GM12873 (cell line): ENCODE measurements at regions not wholly inside any gene's neighbourhood (a gene's known extent, or its start where the extent isn't known, plus 50 kb on each side); places are given as distances from the start of the nearest gene placed in this dataset.

ENCODE experiments used
- TF ChIP-seq, protein P1 (sequence below): IDR thresholded peaks from 2 replicates; pipeline ENCODE4 v1.5.1; 2012; ENCODE audit warnings: low read depth, mild to moderate bottlenecking, moderate library complexity, low read length, control low read depth; ENCODE audit not compliant: insufficient read depth; ENCODE audit errors: missing control alignments

DNA sequence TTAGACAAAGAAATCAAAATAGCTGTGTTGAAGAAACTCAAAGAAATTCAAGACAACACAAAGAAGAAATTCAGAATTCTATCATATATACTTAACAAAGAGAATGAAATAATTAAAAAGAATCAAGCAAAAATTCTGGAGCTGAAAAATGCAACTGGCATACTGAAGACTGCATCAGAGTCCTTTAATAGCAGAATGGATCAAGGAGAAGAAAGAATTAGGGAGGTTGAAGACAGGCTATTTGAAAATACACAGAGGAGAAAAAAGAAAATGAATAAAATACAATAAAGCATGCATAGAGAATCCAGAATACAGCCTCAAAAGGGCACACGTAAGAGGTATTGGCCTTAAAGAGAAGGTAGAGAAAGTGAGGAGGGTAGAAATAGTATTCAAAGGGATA, 179.5 kb upstream of the SPIN4 start:
- TF ChIP-seq, protein P1, sequence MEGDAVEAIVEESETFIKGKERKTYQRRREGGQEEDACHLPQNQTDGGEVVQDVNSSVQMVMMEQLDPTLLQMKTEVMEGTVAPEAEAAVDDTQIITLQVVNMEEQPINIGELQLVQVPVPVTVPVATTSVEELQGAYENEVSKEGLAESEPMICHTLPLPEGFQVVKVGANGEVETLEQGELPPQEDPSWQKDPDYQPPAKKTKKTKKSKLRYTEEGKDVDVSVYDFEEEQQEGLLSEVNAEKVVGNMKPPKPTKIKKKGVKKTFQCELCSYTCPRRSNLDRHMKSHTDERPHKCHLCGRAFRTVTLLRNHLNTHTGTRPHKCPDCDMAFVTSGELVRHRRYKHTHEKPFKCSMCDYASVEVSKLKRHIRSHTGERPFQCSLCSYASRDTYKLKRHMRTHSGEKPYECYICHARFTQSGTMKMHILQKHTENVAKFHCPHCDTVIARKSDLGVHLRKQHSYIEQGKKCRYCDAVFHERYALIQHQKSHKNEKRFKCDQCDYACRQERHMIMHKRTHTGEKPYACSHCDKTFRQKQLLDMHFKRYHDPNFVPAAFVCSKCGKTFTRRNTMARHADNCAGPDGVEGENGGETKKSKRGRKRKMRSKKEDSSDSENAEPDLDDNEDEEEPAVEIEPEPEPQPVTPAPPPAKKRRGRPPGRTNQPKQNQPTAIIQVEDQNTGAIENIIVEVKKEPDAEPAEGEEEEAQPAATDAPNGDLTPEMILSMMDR: no peak

DNA sequence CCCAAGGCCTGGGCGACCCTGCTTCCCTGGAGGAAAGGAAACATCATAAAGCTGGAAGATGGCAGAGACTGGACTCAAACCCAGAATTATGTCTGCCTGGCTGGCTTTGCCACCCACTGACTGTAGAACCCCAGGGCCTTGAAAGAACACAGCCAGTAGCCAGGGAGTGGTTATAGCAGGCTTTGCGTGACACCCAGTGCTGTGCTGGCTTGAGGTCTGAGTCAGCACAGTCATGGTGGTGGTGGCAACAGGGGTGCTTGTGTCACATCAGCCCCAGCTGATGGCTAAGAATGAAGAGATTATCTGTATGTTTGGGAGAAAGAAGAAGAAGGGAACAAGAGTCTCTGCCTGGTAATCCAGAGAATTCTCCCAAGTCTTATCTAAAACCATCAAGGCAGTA, 178.8 kb upstream of the SPIN4 start:
- TF ChIP-seq, protein P1: no peak

DNA sequence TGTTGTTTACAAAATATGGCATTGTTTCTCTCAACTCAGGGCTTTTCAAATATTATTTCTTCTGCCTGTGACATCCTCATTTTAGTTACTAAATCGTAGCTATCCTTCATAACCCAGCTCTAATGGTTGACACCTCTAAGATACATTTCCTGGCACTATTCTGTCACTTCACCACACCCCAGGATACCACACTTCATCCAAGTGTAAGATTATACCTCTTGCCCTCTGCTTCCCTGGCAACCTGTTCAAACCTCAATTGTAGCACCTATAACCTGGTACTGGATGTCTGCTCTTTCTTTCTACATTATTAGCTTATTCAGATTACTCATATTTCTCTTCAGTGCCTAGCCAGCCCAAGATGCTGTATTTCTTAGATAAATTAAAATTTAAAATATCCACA, 175.7 kb upstream of the SPIN4 start:
- TF ChIP-seq, protein P1: no peak

- TF ChIP-seq, protein P1: no peak
Observed at GRCh38 chrX:63525491-63525890, 174.4 kb upstream of the SPIN4 start.

DNA sequence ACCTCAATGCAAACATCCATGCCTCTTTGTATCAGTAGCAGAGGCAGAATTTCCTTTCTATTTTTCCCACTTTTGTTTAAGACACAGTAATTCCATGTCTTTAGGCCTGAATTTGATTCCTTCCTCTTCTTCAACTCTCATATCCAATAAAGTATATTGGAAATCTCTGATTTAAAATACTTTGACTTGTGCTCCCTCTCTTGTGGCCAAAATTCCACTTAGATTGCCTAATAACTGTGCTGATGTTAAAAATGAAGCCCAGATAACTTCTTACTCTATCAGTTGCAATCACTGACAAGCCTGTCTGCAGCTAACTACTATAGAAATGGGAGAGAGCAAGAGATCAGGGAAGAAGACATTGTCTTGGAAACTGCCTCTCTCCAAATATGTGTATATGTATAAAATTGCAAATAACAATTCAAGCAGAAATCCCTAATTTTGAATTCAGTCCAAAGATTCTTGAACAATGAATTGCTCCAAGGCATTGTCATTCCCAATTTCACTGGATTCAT, 163.5 kb upstream of the SPIN4 start:
- TF ChIP-seq, protein P1: no peak

DNA sequence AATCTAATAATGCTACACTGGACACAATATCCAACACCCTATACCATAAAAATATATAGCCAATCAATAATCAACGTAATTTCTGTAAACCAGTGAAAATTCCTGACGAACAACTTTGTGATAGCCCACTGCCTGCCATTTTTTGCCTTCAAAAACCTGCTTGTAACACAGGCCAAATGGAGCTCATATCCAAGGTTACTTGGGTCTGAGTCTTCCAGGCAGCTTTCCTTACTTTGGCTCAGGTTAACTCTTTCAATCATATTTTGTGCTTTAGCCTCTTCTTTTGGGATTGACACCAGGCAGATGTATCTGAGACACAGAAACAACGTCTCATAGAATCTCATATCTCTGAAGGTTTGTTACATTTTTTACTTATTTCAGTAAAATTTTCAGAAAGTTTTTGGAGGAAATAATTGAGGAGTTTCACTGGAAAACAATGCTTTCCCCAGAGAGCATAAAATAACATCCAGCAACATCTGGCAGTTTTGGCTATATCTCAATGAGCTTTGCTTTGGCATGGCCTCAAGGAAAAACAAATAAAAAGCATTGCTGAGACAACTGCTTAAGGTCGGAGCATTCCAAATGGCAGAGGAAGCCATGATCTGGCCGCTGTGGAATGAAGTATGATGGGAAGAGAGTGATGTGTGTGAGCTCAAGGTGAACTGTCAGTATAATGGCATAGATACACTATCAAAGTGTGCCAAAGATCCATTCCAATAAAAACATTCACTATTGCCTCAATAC, 162.9 kb upstream of the SPIN4 start:
- TF ChIP-seq, protein P1: no peak

- TF ChIP-seq, protein P1: no peak
Observed at GRCh38 chrX:63511361-63511760, 160.2 kb upstream of the SPIN4 start.
